Right lobe of liver (tissue), 4 donors: ENCODE measurements at regions not wholly inside any gene's neighbourhood (a gene's known extent, or its start where the extent isn't known, plus 50 kb on each side); places are given as distances from the start of the nearest gene placed in this dataset.

Experiments
- CTCF ChIP-seq, 4 donors: fragments of 200-600 bp in 3 of 4; fragments of 450-650 bp in 1 of 4; IDR thresholded peaks; one replicate each; pipeline versions ENCODE4 v1.5.1 to v1.8.0; 2016 to 2022; ENCODE audit warnings: antibody characterized with exemption in 4 of 4, mild to moderate bottlenecking in 2 of 4
- POLR2A ChIP-seq: fragments of 450-650 bp; IDR thresholded peaks from one replicate; pipeline ENCODE4 v1.6.1; 2017; ENCODE audit warnings: antibody characterized with exemption, mild to moderate bottlenecking
- donor health status: DM: no; HTN: no; CAD: no.
- donor health status: DM: no; HTN: no; CAD: no.
- donor health status: DM: no; HTN: yes; CAD: no.

- no peak for TF ChIP-seq CTCF (IDR thresholded peaks at IDR 0.05)
- TF ChIP-seq POLR2A = no peak
Observed at GRCh38 chr1:199786695-199787094, 240.8 kb upstream of the NR5A2 start.
